ENCODE measurements at regions not wholly inside any gene's neighbourhood (a gene's known extent, or its start where the extent isn't known, plus 50 kb on each side); places are given as distances from the start of the nearest gene placed in this dataset.

DNA sequence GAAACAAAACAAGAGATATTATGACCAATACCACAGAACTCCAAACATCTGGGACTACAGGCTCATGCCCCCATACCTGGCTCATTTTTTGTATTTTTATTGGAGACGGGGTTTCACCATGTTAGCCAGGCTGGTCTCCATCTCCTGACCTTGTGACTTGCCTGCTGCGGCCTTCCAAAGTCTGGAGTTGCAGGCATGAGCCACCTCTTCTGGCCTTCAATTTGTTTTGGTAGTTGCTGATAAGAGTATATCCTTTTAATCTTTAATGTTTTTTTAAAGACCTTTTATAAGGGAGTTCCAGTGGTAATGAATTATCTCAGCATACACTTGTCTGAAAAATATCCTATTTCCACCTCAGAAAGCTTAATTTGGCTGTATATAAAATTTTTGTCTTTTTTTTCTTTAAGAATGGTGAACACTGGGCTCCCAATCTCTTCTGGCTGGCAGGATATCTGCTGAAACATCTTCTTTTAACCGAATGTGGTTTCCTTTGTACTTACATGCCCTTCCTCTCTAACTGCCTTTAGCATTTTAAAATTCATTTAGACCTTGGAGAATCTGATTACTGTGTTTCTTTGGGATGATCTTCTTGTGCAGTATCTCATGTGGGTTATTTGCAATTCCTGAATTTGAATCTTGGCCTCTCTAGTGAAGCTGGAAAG, 112.1 kb upstream of the KDM5D start:
- intact Hi-C loops (cut with DNase I; ENCODE audit: low total_unique reads) = no loop called here
- no peak for TF ChIP-seq POLR2AphosphoS5 (IDR thresholded peaks at IDR 0.05)
- no peak for TF ChIP-seq POLR2A (IDR thresholded peaks at IDR 0.05)
- TF ChIP-seq, protein P1, sequence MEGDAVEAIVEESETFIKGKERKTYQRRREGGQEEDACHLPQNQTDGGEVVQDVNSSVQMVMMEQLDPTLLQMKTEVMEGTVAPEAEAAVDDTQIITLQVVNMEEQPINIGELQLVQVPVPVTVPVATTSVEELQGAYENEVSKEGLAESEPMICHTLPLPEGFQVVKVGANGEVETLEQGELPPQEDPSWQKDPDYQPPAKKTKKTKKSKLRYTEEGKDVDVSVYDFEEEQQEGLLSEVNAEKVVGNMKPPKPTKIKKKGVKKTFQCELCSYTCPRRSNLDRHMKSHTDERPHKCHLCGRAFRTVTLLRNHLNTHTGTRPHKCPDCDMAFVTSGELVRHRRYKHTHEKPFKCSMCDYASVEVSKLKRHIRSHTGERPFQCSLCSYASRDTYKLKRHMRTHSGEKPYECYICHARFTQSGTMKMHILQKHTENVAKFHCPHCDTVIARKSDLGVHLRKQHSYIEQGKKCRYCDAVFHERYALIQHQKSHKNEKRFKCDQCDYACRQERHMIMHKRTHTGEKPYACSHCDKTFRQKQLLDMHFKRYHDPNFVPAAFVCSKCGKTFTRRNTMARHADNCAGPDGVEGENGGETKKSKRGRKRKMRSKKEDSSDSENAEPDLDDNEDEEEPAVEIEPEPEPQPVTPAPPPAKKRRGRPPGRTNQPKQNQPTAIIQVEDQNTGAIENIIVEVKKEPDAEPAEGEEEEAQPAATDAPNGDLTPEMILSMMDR (IDR thresholded peaks at IDR 0.05) = no peak

DNA sequence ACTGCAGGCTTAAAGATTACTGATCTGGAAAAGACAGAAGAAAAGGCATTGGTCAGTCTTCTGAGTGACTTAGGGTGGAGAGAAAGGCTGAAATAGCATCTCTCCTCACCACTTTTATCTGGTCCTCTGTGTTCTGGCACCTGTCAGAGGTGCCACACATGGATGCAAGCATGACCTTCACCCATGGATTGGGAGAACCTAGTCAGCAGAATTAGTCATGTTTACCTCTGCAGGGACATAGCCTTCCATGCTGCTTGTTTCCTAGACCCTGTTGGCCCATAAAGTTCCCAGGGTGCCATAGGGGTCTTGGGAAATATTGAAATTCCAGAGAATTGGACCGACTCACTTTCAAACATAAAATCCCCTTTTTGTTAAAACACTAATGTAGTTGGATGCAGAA, 98.4 kb upstream of the KDM5D start:
- intact Hi-C loops (cut with DNase I; ENCODE audit: low total_unique reads) = no loop called here
- no peak overlapping the region for H3K4me3 ChIP-seq
- DNase-seq (ENCODE audit: low spot score in 2 of 2) = no peak
- H3K36me3 ChIP-seq = no peaks in the 10 kb centered on the region
- H3K27ac ChIP-seq = no peak overlapping the region
- H3K4me1 ChIP-seq = no peaks in the 10 kb centered on the region
- H3K9me3 ChIP-seq = no peaks in the 10 kb centered on the region
- H3K27me3 ChIP-seq = no peaks in the 10 kb centered on the region
- TF ChIP-seq, protein P1 (IDR thresholded peaks at IDR 0.05) = no peak
- no peak for TF ChIP-seq POLR2AphosphoS5 (IDR thresholded peaks at IDR 0.05)
- no peak for TF ChIP-seq POLR2A (IDR thresholded peaks at IDR 0.05)

More for the DNA sequence above, 112.1 kb upstream of the KDM5D start:
- no peaks in the 10 kb centered on the region for H3K27me3 ChIP-seq
- no peak overlapping the region for H3K27ac ChIP-seq
- no peak for DNase-seq (ENCODE audit: low spot score in 2 of 2)
- no peak overlapping the region for H3K4me3 ChIP-seq
- H3K36me3 ChIP-seq = no peaks in the 10 kb centered on the region
- H3K4me1 ChIP-seq = no peaks in the 10 kb centered on the region
- no peaks in the 10 kb centered on the region for H3K9me3 ChIP-seq

DNA sequence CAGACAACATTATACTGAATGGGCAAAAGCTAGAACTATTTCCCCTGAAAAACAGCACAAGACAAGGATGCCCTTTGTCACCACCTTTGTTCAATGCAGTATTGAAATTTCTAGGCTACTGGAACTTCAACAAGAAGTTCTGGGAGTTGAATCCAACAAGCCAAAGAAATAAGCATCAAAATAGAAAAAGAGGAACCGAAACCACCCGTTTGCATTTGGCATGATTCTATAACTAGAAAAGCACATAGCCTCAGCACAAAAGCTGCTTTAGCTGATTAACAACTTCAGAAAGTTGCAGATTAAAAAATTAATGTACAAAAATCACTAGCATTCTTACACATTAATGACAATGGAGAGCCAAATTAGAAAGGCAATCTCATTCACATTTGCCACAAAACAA, 79.6 kb upstream of the KDM5D start:
- Histone ChIP-seq H3K4me3 (no peak overlapping the region), H3K27me3 (no peaks in the 10 kb centered on the region), H3K27ac (no peak overlapping the region), H3K36me3 (no peaks in the 10 kb centered on the region), H3K4me1 (no peaks in the 10 kb centered on the region), H3K9me3 (no peaks in the 10 kb centered on the region)
- DNase-seq (ENCODE audit: low spot score in 2 of 2) = no peak
- TF ChIP-seq POLR2A (IDR thresholded peaks at IDR 0.05) = no peak
- TF ChIP-seq, protein P1 (IDR thresholded peaks at IDR 0.05) = no peak
- no peak for TF ChIP-seq POLR2AphosphoS5 (IDR thresholded peaks at IDR 0.05)
- intact Hi-C loops (cut with DNase I; ENCODE audit: low total_unique reads) = no loop called here

DNA sequence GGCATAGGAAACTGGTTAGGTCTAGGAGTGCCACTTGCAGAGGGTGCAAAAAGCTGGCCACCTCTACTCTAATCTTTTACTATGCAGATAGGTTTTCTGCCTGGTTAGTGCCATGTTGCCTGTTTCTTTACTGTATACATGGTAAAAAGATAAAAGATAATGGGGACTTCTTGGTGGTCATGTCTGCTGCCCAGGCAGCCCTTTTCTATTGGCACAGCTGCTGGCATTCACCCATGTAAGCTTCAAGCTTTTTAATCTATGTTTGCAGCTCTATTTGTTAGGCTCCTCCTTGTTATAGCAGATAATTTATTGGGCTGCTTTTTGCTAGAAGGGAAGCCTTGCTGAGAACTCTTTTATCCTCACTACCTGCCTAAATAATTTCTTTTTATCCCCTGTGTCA, 74.0 kb upstream of the KDM5D start:
- Histone ChIP-seq H3K4me1 (no peaks in the 10 kb centered on the region), H3K27ac (no peak overlapping the region), H3K4me3 (no peak overlapping the region), H3K27me3 (no peaks in the 10 kb centered on the region), H3K9me3 (no peaks in the 10 kb centered on the region), H3K36me3 (no peaks in the 10 kb centered on the region)
- no peak for DNase-seq (ENCODE audit: low spot score in 2 of 2)
- intact Hi-C loops (cut with DNase I; ENCODE audit: low total_unique reads) = no loop called here
- TF ChIP-seq, protein P1 (IDR thresholded peaks at IDR 0.05) = no peak
- TF ChIP-seq POLR2A (IDR thresholded peaks at IDR 0.05) = no peak

DNA sequence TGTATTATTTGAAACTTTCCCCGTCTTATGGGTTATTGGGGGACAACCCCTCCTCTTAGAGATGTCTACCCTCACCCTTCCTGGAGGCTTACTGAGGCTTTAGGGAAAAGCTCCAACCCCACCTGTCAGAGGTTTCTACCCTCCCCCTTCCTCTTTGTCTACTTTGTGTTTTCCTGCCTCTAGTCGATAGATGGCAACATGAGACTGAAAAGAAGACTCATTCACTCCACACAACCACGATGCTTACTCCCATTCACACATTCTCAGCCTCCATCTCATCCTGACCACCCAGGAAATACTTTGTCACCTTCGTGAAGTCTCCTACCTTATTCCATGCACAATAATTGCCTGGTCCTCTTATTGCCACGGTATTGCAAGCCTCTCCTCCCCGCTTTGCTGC, 72.4 kb upstream of the KDM5D start:
- intact Hi-C loops (cut with DNase I; ENCODE audit: low total_unique reads) = no loop called here
- no peak for DNase-seq (ENCODE audit: low spot score in 2 of 2)
- Histone ChIP-seq H3K9me3 (no peaks in the 10 kb centered on the region), H3K36me3 (no peaks in the 10 kb centered on the region), H3K4me1 (no peaks in the 10 kb centered on the region), H3K27ac (no peak overlapping the region), H3K27me3 (no peaks in the 10 kb centered on the region), H3K4me3 (no peak overlapping the region)
- TF ChIP-seq POLR2AphosphoS5 (IDR thresholded peaks at IDR 0.05) (no peak), POLR2A (IDR thresholded peaks at IDR 0.05) (no peak)
- TF ChIP-seq, protein P1 (IDR thresholded peaks at IDR 0.05) = no peak

Measured in breast epithelium (tissue), 4 donors.